ENCODE measurements at regions not wholly inside any gene's neighbourhood (a gene's known extent, or its start where the extent isn't known, plus 50 kb on each side); places are given as distances from the start of the nearest gene placed in this dataset.
A peak's percentile ranks its signal among the peaks of the same experiment; 100 is the strongest.

- Histone ChIP-seq H3K27ac (ENCODE audit: control insufficient read depth, insufficient read depth) (no peak overlapping the region), H3K27me3 (replicated peaks in 1 of 2; ENCODE audit: control insufficient read depth in 2 of 2, insufficient read depth in 2 of 2, low read length in 1 of 2) (no peaks in the 10 kb centered on the region; a peak in 1 of 4 replicates), H3K4me1 (ENCODE audit: control insufficient read depth, insufficient read depth, low read length) (no peaks in the 10 kb centered on the region; the same call in 1 of the 2 replicates), H3K9ac (ENCODE audit: control insufficient read depth, insufficient read depth, low read length) (no peak overlapping the region), H2AFZ (ENCODE audit: control insufficient read depth, low read depth, low read length) (no peak overlapping the region), H3K4me3 (no peak overlapping the region), H3K4me2 (ENCODE audit: control insufficient read depth, insufficient read depth) (no peak overlapping the region), H3K36me3 (ENCODE audit: control insufficient read depth in 2 of 2, insufficient read depth in 2 of 2, low read length in 1 of 2) (no peaks in the 10 kb centered on the region), H3K79me2 (ENCODE audit: control insufficient read depth, insufficient read depth, low read length) (no peaks in the 10 kb centered on the region), H4K20me1 (ENCODE audit: control insufficient read depth, insufficient read depth) (no peaks in the 10 kb centered on the region), H3K9me3 (replicated peaks; ENCODE audit: control insufficient read depth, insufficient read depth, low read length) (no peaks in the 10 kb centered on the region)
- DNase-seq (ENCODE audit: low read depth, low spot score) (no peak), FAIRE-seq (no peak), ATAC-seq (peak; percentile 65)
- BruUV-seq (replicated peaks) = no TSS peak
- intact Hi-C loops (cut with micrococcal nuclease; ENCODE audit: unreplicated experiment) = no loop called here
- ChIA-PET POLR2A (interaction anchor here (0.6 kb wide), 1 partner anchor 12 kb away, joined by 6 read pairs; no protein-coding TSS in a partner anchor), SMC1A (ENCODE audit: uncharacterized antibody, unreplicated experiment) (interaction anchor here (0.6 to 4.0 kb wide), 11 partner anchors 10 to 77 kb away, joined by 3 to 14 read pairs (median 4); no protein-coding TSS in a partner anchor), CTCF (interaction anchor here (0.6 to 1.1 kb wide), 3 partner anchors 10 to 51 kb away, joined by 3 to 4 read pairs (median 3); no protein-coding TSS in a partner anchor), RAD21 (ENCODE audit: unreplicated experiment) (no interaction called here)
- in situ Hi-C loops (cut with MboI) = no loop called here
- peak; percentile 13; the same call in 1 of the 2 replicates for TF ChIP-seq JUNB (IDR thresholded peaks at IDR 0.05)
- TF ChIP-seq PML (IDR thresholded peaks at IDR 0.05; ENCODE audit: low read length) = no peak
- no peak for TF ChIP-seq TCF7 (IDR thresholded peaks at IDR 0.05; ENCODE audit: borderline replicate concordance)
- TF ChIP-seq SIN3A (IDR thresholded peaks at IDR 0.05; ENCODE audit: low read depth, low read length) = no peak
- TF ChIP-seq, protein P1, sequence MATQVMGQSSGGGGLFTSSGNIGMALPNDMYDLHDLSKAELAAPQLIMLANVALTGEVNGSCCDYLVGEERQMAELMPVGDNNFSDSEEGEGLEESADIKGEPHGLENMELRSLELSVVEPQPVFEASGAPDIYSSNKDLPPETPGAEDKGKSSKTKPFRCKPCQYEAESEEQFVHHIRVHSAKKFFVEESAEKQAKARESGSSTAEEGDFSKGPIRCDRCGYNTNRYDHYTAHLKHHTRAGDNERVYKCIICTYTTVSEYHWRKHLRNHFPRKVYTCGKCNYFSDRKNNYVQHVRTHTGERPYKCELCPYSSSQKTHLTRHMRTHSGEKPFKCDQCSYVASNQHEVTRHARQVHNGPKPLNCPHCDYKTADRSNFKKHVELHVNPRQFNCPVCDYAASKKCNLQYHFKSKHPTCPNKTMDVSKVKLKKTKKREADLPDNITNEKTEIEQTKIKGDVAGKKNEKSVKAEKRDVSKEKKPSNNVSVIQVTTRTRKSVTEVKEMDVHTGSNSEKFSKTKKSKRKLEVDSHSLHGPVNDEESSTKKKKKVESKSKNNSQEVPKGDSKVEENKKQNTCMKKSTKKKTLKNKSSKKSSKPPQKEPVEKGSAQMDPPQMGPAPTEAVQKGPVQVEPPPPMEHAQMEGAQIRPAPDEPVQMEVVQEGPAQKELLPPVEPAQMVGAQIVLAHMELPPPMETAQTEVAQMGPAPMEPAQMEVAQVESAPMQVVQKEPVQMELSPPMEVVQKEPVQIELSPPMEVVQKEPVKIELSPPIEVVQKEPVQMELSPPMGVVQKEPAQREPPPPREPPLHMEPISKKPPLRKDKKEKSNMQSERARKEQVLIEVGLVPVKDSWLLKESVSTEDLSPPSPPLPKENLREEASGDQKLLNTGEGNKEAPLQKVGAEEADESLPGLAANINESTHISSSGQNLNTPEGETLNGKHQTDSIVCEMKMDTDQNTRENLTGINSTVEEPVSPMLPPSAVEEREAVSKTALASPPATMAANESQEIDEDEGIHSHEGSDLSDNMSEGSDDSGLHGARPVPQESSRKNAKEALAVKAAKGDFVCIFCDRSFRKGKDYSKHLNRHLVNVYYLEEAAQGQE (IDR thresholded peaks at IDR 0.05; ENCODE audit: low read depth, low read length) = no peak
- 0 out of 2 replicates have a peak, but pooled peaks have one; percentile 33 for TF ChIP-seq NFIC (IDR thresholded peaks at IDR 0.05; ENCODE audit: low read depth, low read length)
- no peak for TF ChIP-seq PBX3 (IDR thresholded peaks at IDR 0.05; ENCODE audit: insufficient replicate concordance, low read depth, low read length)
- no peak for TF ChIP-seq MEF2A (IDR thresholded peaks at IDR 0.05; ENCODE audit: insufficient read depth, low read depth, low read length)
Observed at GRCh38 chr11:80872116-80872728, 1431.4 kb upstream of the TENM4 start.
